LHCN-M2 (cell line): ENCODE measurements at regions not wholly inside any gene's neighbourhood (a gene's known extent, or its start where the extent isn't known, plus 50 kb on each side); places are given as distances from the start of the nearest gene placed in this dataset.
"Not testable (repeated sequence)": the region's sequence is repeated elsewhere in the genome, so short reads cannot be mapped to it uniquely, and the experiment has no call there.

Experiments
- DNase-seq: peaks from one replicate; pipeline ENCODE4 v3.0.0-alpha.2; 2012; ENCODE audit warnings: low read depth

- no peak for DNase-seq
Measured at GRCh38 chrX:122545778-122546177, 638.3 kb upstream of the GRIA3 start.

GRCh38 chrX:122546269-122546668 lies 637.8 kb upstream of the GRIA3 start:
- no peak for DNase-seq

- no peak for DNase-seq
Measured at GRCh38 chrX:122552286-122552800, 631.7 kb upstream of the GRIA3 start.

- DNase-seq: no peak
Measured at GRCh38 chrX:122555925-122556324, 628.2 kb upstream of the GRIA3 start.

- peak; percentile 97 for DNase-seq
Measured at GRCh38 chrX:122565952-122566351, 618.1 kb upstream of the GRIA3 start.

- no peak for DNase-seq
Measured at GRCh38 chrX:122566401-122566800, 617.7 kb upstream of the GRIA3 start.

GRCh38 chrX:122567911-122568310 lies 616.2 kb upstream of the GRIA3 start:
- DNase-seq: no peak

- peak; percentile 55 for DNase-seq
Measured at GRCh38 chrX:122572461-122572860, 611.6 kb upstream of the GRIA3 start.

- no peak for DNase-seq
Measured at GRCh38 chrX:122579036-122579435, 605.0 kb upstream of the GRIA3 start.

- peak; percentile 61 for DNase-seq
Measured at GRCh38 chrX:122579526-122579925, 604.6 kb upstream of the GRIA3 start.

- peak; percentile 26 for DNase-seq
Measured at GRCh38 chrX:122582280-122582974, 601.7 kb upstream of the GRIA3 start.

- no peak for DNase-seq
Measured at GRCh38 chrX:122582975-122583305, 601.1 kb upstream of the GRIA3 start.

- no peak for DNase-seq
Measured at GRCh38 chrX:122583551-122583950, 600.5 kb upstream of the GRIA3 start.

GRCh38 chrX:122584981-122585380 lies 599.1 kb upstream of the GRIA3 start:
- DNase-seq: no peak

- peak; percentile 61 for DNase-seq
Measured at GRCh38 chrX:122586831-122587230, 597.2 kb upstream of the GRIA3 start.

- DNase-seq: no peak
Measured at GRCh38 chrX:122591546-122591945, 592.5 kb upstream of the GRIA3 start.

- no peak for DNase-seq
Measured at GRCh38 chrX:122596998-122597397, 587.1 kb upstream of the GRIA3 start.

GRCh38 chrX:122622795-122623194 lies 561.3 kb upstream of the GRIA3 start:
- DNase-seq: no peak

GRCh38 chrX:122625239-122625638 lies 558.8 kb upstream of the GRIA3 start:
- no peak for DNase-seq

GRCh38 chrX:122625821-122626220 lies 558.3 kb upstream of the GRIA3 start:
- peak; percentile 25 for DNase-seq

GRCh38 chrX:122626871-122627270 lies 557.2 kb upstream of the GRIA3 start:
- no peak for DNase-seq

- no peak for DNase-seq
Measured at GRCh38 chrX:122641136-122641535, 542.9 kb upstream of the GRIA3 start.

- no peak for DNase-seq
Measured at GRCh38 chrX:122641826-122642225, 542.3 kb upstream of the GRIA3 start.

- not testable (repeated sequence) for DNase-seq
Measured at GRCh38 chrX:122655256-122655655, 528.8 kb upstream of the GRIA3 start.
